ENCODE measurements at regions not wholly inside any gene's neighbourhood (a gene's known extent, or its start where the extent isn't known, plus 50 kb on each side); places are given as distances from the start of the nearest gene placed in this dataset.
"Not testable (repeated sequence)": the region's sequence is repeated elsewhere in the genome, so short reads cannot be mapped to it uniquely, and the experiment has no call there.

DNA sequence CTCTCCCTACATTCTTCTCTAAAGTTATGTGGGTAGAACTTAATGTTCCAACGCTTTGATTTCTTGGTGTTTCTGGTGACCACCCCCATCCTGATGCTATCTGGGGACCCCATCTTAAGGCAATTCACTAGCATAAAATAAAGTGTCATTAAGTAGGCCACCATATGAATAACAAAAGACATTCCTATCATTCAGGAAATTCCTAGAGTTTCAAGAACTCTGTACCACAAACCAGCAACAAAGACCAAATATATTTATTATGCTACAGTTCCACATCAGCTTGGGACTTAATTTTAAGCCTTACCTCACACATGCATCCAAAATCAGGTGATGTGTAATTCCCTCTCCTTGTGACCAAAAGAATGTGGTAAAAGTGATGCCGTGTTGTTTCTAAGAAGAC lies 254.6 kb upstream of the LRRC4C start:
- DNase-seq = no peak

DNA sequence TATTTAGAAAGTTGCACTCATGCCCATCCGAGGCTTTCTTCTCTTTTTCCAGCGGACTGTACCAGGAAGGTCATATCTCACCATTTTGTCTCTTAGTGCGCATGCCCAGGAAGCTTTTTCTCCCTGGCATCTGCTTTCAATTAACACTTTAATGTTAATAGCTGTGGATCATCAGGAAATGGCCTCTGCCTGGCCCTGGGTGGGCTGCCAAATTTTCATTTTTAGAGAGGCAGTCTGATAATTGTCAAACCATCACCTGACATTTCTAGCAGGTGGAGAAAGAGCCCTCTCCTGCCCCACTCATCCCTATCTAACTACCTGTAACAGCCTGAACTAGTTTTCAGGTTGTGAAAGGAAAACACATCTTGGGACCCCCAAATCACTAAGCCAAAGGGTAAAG lies 257.4 kb upstream of the LRRC4C start:
- DNase-seq = no peak

DNA sequence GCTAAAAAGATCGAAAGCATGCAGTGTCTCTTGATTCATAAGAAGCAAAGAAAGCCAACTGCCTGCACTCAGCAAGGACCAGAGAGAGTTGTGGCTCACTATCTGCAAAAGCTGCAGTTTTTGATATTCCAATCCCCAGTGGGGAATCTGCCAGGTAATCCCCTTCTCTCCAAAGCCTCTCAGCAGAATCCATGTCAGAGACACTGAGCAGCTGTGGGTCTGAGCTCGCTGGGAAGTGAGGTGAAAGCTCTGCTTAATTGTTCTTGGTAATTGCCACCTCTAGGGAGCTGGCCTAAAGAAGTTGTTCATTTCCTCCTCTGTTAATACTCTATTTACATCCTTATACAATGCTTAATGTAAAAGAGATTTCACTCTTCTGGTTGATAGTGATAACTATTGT lies 261.3 kb upstream of the LRRC4C start:
- DNase-seq = no peak

DNA sequence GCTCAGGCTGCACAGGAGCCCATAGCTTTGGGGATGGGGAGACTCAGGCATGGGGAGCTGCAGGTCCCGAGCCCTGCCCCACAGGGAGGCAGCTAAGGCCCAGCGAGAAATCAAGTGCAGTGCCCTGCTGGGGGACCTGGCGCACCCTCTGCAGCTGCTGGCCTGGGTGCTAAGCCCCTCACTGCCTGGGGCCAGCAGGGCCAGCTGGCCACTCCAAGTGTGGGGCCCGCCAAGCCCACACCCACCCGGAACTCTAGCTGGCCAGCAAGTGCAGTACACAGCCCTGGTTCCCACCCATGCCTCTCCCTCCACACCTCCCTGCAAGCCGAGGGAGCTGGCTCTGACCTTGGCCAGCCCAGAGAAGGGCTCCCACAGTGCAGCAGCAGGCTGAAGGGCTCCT lies 268.7 kb upstream of the LRRC4C start:
- DNase-seq = not testable (repeated sequence)

DNA sequence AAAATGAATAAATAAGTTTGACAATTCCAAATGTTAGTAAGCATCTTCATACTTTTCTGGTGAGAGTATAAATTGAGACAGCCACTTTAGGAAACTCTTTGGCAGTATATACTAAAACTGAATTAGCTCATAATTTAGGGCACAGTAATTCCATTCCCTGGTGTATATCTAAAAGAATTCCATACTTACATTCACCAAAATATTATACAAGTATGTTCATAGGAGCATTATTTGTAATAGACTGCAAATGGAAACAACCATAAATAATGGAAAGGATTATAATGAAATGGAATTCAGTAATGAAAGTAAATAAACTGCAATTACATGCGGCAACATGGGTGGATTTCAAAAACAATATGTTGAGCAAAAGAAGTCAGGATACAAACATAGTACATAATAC lies 315.8 kb upstream of the LRRC4C start:
- no peak for DNase-seq

DNA sequence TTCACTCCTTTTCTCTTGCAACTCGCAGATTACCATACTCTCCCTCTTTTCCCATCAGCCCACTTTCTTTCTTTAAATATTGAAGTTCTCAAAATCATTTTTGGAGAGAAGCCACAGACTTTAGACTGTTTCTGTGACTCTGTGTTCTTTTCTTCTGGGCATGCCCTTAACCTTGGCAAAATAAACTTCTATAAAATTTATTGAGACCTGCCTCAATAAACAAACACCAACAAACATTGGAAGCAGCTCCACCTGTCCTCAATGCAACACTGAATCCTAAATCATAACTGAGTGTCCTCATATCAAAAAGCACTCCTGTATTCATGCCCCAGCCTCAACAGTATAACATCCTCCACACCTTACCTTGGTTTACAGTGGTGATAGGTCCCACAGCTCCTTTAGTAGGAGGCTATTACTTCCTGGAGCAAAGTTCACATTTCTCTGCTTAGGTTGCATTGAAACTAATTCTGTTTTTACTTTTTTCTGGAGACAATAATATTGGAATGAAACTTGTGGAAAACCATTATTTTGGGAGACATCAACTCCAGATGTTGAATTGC lies 320.0 kb upstream of the LRRC4C start:
- DNase-seq = no peak

DNA sequence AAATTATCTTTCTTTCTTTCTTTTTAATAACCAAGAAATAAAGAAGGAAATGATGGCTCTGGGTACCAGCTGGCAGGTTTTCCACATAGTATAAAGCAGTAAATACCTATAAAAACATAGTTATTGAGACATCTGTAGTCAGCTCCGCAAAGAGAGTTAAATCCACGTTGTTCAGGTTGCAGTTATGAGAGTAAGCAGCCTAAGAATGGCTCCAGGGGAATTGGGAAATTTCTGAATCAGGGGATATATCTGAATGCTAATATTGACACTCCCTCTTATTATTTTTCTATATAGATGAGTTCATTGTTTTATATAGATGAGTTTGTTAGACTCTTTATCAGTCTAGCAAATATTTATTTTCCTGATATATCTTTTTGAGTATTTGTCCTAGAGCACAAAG lies 322.0 kb upstream of the LRRC4C start:
- DNase-seq = no peak

DNA sequence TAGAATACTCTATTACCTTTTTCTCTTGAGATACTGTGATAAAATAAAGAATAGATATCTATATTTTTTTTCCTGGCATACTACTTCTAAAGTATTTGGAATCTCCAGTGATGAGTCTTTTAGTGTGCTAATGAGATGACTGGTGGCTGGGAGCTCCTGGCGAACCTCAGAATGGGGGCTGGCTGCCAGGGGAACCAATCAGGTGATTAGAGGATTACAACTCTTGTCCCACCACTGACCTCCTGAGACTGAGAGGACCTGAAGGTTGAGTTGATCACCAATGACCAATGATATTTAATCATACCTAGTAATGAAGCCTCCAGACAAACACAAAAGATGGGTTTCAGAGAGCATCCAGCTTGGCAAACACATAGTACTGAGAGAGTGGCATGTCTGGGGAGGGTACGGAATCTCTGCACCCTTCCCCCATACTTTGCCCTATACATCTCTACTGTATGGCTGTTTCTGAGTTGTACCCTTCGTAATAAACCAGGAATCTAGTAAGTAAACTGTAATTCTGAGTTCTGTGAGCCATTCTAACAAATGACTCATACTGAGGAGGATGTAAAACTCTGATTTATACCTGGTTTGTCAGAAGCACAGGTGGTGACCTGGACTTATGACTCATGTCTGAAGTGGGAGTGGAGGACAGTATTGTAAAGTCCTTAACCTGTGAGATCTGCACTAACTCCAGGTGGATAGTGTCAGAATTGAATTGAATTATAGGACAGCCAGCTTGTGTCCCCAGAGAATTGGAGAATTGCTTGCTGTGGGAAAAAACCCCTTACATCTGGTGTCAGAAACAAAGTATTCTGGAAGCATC lies 325.3 kb upstream of the LRRC4C start:
- DNase-seq = no peak

DNA sequence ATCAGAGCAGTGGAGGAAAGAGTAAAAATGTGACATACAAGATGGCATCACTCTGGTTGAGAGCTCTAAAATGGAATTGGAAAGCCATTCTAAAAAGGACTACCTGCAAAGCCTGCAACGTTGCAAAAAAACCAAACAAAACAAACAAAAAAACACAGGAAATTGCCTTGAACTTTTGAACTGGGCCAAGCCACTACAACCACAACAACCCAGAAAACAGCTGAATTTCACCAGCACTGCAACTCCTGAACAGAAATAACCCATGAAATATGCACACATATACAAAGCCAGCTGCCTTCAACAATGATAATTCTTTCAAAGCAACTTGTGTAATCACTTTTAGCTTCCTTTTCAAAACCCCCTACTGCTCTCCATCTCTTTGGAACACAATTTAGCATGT lies 326.6 kb upstream of the LRRC4C start:
- DNase-seq = no peak

DNA sequence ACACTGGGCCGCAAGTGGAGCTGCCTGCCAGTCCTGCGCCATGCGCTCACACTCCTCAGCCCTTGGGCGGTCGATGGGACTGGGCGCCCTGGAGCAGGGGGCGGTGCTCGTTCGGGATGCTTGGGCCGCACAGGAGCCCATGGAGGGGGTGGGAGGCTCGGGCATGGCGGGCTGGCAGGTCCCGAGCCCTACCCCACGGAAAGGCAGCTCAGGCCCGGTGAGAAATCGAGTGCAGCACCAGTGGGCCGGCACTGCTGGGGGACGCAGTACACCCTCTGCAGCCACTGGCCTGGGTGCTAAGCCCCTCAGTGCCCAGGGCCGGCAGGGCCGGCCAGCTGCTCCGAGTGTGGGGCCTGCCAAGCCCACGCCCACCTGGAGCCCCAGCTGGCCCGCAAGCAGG lies 328.7 kb upstream of the LRRC4C start:
- no peak for DNase-seq

DNA sequence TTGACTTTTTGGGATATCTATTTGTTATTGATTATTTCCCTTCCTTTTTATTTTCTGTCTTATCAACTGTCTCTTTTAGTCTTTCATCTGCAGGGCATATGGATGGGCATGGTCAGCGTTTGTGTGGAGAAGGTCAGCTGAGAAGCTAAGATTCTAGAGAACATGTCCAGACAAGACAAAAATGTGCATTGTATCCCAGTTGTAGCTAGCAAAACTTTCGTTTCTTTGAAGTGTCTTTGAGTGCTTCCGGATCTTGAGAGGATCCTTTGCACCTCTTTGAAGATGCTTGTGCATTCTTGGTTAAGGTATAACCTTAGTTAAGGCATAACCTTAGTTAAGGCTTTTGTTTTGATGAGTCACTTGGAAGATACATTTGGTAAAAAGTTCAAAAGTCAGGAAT lies 329.9 kb upstream of the LRRC4C start:
- no peak for DNase-seq

DNA sequence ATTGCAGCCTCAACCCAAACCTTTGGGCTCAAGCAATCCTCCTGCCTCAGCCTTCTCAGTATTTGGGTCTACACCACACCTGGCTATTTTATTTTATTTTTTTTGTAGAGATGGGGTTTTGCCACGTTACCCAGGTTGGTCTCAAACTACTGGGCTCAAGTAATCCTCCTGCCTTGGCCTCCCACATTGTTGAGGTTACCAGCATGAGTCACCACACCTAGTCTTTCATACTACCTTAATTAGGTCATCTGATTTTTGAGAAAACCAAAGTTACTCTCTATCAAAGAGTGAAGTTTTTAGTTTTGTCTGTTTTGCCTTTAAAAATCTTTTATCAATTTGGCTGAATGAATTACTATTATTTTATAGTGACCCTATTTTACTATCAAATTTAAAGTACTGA lies 335.6 kb upstream of the LRRC4C start:
- no peak for DNase-seq

DNA sequence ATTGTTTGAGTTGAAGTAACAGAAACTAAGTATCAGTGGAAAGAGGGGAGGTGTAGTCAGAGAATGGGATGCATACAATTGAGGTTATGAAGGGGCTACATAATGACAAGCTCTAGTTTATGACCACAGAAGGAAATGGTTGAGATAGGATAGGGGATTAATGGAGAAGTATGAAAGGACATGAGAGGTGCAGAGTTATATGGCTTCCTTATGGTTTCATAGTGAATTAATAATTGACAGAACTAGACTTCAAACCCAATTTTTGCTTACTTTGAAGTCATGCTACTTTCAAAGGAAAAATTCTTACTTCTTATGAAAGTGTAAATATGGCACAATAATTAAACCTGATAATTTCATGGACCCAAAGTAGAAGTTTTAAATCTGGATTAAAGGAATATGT lies 340.3 kb upstream of the LRRC4C start:
- DNase-seq = no peak

DNA sequence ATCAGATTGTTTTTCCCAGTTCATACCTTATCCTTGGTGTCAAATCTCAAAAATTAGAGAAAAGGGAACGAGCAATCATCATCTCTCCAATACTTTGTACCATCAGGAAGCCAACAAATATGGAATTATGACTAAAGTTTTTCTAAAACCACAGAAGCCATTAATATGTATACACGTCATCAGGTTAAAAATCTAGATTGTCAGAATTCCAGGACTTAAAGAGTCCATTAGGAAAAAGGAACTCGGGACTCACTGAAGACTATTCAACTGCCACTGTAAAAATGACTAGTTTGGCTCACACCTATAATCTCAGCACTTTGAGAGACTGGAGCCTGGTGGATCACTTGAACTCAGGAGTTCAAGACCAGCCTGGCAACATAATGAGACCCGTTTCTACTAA lies 344.4 kb upstream of the LRRC4C start:
- DNase-seq = no peak

DNA sequence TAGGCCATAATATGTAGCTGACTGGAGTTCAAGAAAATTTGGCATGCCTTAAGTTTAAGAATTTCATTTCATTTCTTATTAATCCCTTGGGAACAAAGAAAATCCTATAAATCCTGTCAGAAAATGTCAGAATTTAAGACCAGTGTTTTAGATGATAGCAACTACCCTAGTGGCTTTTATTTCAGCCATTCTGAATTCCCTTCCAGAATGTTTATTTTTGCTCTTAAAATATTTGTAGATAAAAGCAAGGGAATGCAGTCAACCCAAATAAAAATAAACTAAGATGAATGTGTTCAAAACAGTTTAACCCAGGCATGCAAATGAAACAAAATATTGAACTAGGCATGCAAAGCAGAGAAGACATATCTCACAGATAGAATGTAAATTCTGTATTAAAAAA lies 356.9 kb upstream of the LRRC4C start:
- DNase-seq = no peak

DNA sequence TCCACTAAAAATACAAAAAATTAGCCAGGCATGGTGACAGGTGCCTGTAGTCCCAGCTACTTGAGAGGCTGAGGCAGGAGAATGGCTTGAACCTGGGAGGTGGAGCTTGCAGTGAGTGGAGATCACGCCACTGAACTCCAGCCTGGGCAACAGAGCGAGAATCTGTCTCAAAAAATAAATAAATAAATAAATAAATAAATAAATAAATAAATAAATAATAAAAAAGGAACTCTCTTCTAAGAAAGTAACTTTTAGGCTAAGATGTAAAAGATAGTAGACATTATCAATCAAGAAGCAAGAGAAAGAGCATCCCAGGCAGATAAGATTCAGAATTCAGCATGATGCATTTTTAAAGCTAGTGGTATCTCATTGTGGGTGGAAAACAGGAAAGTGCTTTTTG lies 364.8 kb upstream of the LRRC4C start:
- DNase-seq = not testable (repeated sequence)

DNA sequence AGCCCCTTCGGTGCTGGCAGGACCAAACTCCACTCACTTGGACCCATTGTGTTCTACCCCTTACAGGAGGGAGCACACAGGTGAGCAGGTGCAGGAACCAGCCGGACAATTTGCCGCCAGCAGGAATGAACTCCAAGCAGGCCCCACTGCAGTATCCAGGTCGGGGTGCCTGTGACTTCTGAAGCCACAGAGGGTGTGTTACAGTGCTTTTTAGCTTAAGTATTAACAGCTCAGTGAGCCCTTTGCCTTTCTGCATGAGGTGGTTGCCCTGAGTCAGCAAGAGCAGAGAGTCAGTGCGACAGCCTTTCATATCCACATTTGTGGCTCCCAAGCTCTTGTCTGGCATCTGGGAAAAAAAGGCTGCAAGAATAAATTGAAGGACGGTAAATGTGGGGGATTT lies 366.6 kb upstream of the LRRC4C start:
- DNase-seq = no peak

DNA sequence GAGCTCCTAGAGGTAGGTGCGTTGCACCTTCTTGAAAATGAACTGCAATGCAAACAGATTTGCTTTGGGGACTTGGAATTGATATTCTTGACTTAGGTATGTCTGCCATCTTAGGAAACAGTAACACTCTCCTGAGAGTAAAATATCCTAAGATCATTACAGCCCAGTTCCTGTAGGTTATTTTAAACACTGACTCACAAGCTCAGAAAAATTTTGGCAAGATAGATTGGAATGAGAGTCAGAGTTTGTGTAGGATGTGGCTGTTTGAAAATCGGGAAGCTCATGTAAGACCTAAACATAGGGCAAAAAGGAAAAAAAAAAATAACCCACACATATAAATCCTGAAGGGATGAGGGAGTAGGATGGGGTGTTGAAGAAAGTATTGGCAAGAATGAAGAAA lies 377.0 kb upstream of the LRRC4C start:
- DNase-seq = no peak

DNA sequence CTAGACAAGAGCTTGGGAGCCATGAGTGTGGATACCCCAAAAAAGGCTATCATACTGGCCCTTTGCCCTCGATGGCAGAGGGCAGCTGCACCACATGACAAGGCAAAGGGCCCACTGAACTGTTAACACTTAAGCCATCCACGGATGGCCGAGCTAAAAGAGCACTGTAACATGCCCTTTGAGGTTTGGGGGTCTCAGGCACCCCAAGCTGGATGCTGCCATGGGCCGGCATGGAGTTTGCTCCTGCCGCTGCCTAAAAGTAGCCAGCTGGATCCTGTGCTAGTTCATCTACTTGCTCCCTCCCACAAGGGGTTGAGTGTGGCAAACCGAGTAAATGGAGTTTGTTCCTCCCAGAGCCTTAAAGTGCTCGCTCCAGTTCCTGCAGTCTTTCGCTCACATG lies 383.2 kb upstream of the LRRC4C start:
- DNase-seq = no peak

DNA sequence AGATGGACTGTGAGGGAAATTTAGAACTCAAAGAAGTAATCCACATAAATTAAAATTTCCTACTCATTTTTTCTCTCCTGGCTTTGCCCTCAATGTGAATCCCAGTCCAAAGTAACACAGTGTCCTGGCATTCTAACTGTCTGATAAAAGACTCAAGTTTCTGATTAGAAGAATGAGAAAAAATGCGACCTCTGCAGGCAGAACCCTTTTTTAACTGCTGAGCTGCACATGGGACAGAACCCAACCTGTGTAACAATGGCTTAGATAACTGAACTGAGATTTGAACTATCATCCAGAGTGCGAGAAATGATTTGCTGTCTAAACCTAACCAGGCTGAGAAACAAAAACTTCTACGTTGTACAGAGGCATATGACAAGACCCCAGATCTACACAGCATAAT lies 385.6 kb upstream of the LRRC4C start:
- no peak for DNase-seq

DNA sequence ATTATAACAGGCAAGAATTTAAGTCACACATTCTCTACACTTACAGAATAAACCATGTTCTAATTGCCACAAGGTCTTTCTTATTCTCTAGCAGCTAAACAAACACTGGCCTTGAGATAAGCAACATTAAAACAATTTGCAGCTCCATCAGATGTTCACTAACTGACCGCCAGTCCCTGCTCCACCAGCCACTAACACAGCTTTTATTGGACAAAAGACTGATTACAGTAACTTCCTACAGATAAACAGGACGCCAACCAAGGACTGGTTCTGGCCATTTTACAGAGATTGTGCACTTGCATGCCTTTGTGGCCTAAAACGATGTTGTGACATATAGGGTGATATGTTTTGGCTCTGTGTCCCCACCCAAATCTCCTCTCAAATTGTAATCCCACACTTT lies 388.9 kb upstream of the LRRC4C start:
- no peak for DNase-seq

DNA sequence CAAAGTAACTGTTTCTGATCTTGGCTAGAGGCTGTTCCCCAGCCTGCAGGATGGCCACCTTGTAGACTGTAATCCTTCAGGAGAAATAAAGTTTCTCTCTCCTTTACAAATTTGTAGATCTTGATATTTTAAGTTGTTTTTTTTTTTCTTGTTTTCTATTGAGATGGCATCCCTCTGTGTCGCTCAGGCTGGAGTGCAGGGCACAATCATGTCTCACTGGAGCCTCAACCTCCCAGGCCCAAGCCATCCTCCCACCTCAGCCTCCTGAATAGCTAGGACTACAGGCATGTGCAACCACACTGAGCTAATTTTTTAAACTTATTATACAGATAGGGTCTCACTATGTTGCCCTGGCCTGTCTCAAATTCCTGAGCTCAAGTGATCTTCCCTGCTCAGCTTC lies 389.8 kb upstream of the LRRC4C start:
- DNase-seq = no peak

DNA sequence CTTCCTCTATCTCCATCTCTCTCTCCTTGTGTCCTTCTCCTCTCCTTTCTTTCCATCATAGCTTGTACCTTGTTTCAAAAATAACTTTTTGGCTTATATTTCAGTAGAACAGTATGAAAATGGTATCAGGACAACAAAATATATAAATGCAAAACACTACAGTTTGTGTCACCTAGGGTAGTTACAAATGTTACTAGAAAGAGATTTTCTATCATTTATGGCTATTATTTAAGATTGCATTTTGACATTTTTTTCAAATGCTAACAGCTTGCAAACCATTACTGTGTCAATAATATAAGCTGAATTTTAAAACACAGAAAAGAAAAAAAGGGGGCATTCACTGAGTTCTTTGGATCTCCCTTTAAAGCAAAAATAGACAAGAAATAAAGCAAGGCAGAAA lies 392.3 kb upstream of the LRRC4C start:
- DNase-seq = no peak

DNA sequence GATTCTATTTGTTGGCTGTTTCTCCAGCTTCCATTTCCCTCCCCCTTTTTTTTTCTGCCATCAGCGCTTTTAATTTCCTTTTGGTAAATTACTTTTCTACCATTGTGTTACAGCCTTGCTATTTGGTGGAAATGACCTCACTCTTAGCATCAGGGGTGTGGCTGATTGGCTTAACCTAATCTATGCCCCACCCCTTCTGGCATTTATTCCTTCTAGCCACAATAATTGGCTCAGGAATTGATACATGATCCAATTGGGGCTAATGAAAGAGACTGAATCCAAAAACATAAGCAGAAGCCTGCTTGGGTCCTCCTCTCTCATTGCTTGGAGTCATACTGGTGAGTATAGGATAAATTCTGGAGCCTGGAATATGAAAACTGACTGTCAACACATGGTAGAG lies 402.4 kb upstream of the LRRC4C start:
- DNase-seq = no peak

DNA sequence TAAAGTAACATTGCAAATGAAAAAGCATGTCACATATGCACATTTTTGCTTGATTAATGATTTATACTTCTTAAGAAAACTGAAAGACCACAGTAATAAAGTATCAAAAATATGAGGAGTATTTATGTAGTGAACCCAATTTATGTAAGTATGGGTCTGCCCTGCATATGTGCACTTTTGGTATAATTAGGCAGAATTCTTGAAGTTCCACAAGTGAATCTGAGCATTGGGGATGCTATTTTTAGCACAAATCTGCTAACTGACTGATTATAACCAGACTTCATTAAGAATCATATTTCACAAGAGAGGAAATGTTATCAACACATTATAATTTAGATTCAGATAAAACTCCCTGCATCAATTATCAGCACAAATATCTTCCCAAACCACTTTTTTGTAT lies 407.1 kb upstream of the LRRC4C start:
- no peak for DNase-seq
